ENCODE measurements at regions not wholly inside any gene's neighbourhood (a gene's known extent, or its start where the extent isn't known, plus 50 kb on each side); places are given as distances from the start of the nearest gene placed in this dataset.

GRCh38 chr15:75145027-75145841 is 56.4 kb upstream of the C15orf39 start (continued):
- no peak for TF ChIP-seq ZBED4 (CRISPR knock-in tag; IDR thresholded peaks at IDR 0.05; ENCODE audit: borderline replicate concordance)
- TF ChIP-seq GATAD1 (CRISPR knock-in tag; IDR thresholded peaks at IDR 0.05), result no peak
- peak; percentile 84 for TF ChIP-seq ZNF547 (CRISPR knock-in tag; IDR thresholded peaks at IDR 0.05)
- TF ChIP-seq ZBTB7A (CRISPR knock-in tag; IDR thresholded peaks at IDR 0.05), result peak; percentile 42; the same call in 1 of the 2 replicates
- TF ChIP-seq ZNF326 (CRISPR knock-in tag; IDR thresholded peaks at IDR 0.05; ENCODE audit: borderline replicate concordance), result no peak
- TF ChIP-seq MBD4 (IDR thresholded peaks at IDR 0.05; ENCODE audit: borderline replicate concordance, low read length), result no peak
- no peak for TF ChIP-seq DNMT3B (CRISPR knock-in tag; conservative IDR thresholded peaks at IDR 0.05)
- peak; percentile 58; the same call in 1 of the 2 replicates for TF ChIP-seq ZBTB38 (CRISPR knock-in tag; IDR thresholded peaks at IDR 0.05)
- no peak for TF ChIP-seq PRMT3 (CRISPR knock-in tag; IDR thresholded peaks at IDR 0.05; ENCODE audit: borderline replicate concordance, low read depth)
- no peak for TF ChIP-seq ZNF720 (CRISPR knock-in tag; IDR thresholded peaks at IDR 0.05)
- no peak for TF ChIP-seq MIER2 (CRISPR knock-in tag; IDR thresholded peaks at IDR 0.05)
- TF ChIP-seq PLSCR1 (CRISPR knock-in tag; IDR thresholded peaks at IDR 0.05; ENCODE audit: borderline replicate concordance), result no peak
- TF ChIP-seq HIC2 (CRISPR knock-in tag; IDR thresholded peaks at IDR 0.05; ENCODE audit: low read depth), result peak; percentile 93
- peak; percentile 33; the same call in 1 of the 2 replicates for TF ChIP-seq ZNF567 (CRISPR knock-in tag; IDR thresholded peaks at IDR 0.05; ENCODE audit: borderline replicate concordance)
- TF ChIP-seq DPF2 (CRISPR knock-in tag; IDR thresholded peaks at IDR 0.05; ENCODE audit: borderline replicate concordance, low read depth), result no peak; the same call in 1 of the 2 replicates
- TF ChIP-seq GRHL1 (CRISPR knock-in tag; conservative IDR thresholded peaks at IDR 0.05), result no peak
- TF ChIP-seq ZNF367 (CRISPR knock-in tag; IDR thresholded peaks at IDR 0.05; ENCODE audit: borderline replicate concordance), result no peak
- TF ChIP-seq SMC3 (IDR thresholded peaks at IDR 0.05; ENCODE audit: low read length), result peak; percentile 45; the same call in 1 of the 2 replicates
- no peak for TF ChIP-seq ARNT (IDR thresholded peaks at IDR 0.05)
- TF ChIP-seq MAZ (IDR thresholded peaks at IDR 0.05; ENCODE audit: borderline replicate concordance, low read depth, low read length), result no peak
- 0 out of 2 replicates have a peak, but pooled peaks have one; percentile 60 for TF ChIP-seq MAZ (CRISPR knock-in tag; IDR thresholded peaks at IDR 0.05; ENCODE audit: low read depth)
- TF ChIP-seq ZNF83 (CRISPR knock-in tag; IDR thresholded peaks at IDR 0.05; ENCODE audit: borderline replicate concordance), result no peak

Measured in HepG2 (cell line).